HEK293 (cell line): ENCODE measurements at regions not wholly inside any gene's neighbourhood (a gene's known extent, or its start where the extent isn't known, plus 50 kb on each side); places are given as distances from the start of the nearest gene placed in this dataset.

Experiments
- CTCF ChIA-PET: fragments of 350-600 bp; formaldehyde crosslinking; extraction: SDS; loops from one replicate; lab custom pipeline; 2021; ENCODE audit warnings: antibody characterized with exemption; lab: Yijun Ruan, JAX
- POLR2A ChIA-PET: fragments of 300-600 bp; formaldehyde crosslinking; extraction: SDS; loops from one replicate; lab custom pipeline; 2020; ENCODE audit warnings: antibody characterized with exemption, inconsistent platforms; lab: Yijun Ruan, JAX
- H3K27ac ChIP-seq: fragments of 200-500 bp; sonication (Bioruptor generic); 2 replicates; pipeline ENCODE4 v1.5.1; 2014; ENCODE audit warnings: low read depth, low read length, control low read depth, inconsistent platforms; ENCODE audit errors: extremely low read depth
- H3K36me3 ChIP-seq, 2 experiments: fragments of 200-500 bp in 1 of 2; sonication (Bioruptor generic) in 1 of 2; 1 replicate in 1 of 2; 2 replicates in 1 of 2; pipeline ENCODE4 v1.5.1; 2014 to 2017; ENCODE audit warnings: inconsistent platforms in 2 of 2, low read length in 2 of 2; ENCODE audit not compliant: control insufficient read depth in 2 of 2, insufficient read depth in 1 of 2
- H3K4me1 ChIP-seq: fragments of 200-500 bp; sonication (Bioruptor generic); 2 replicates; pipeline ENCODE4 v1.5.1; 2014; ENCODE audit warnings: mild to moderate bottlenecking, low read length, inconsistent platforms; ENCODE audit not compliant: control insufficient read depth, insufficient read depth
- H3K4me3 ChIP-seq: 2 replicates; pipeline ENCODE4 v1.5.1; 2011; ENCODE audit warnings: low read depth, mild to moderate bottlenecking, control low read depth, low read length, moderate library complexity
- H3K9me3 ChIP-seq: fragments of 200-500 bp; sonication (Bioruptor generic); 2 replicates; pipeline ENCODE4 v1.5.1; 2014; ENCODE audit warnings: low read depth, low read length, inconsistent platforms; ENCODE audit not compliant: control insufficient read depth, insufficient read depth
- AEBP2 ChIP-seq: fragments of 450-650 bp; formaldehyde crosslinking; IDR thresholded peaks from 2 replicates; pipeline ENCODE4 v1.5.1; 2016; ENCODE audit warnings: missing biosample characterization, missing genetic modification characterization, borderline replicate concordance
- EGR2 ChIP-seq: fragments of 450-650 bp; formaldehyde crosslinking; IDR thresholded peaks from 2 replicates; pipeline ENCODE4 v1.5.1; 2016; ENCODE audit warnings: low read depth, missing biosample characterization, missing genetic modification characterization
- HOXD13 ChIP-seq: sonication (generic); formaldehyde crosslinking; IDR thresholded peaks from 2 replicates; pipeline ENCODE4 v1.8.0; 2022; ENCODE audit warnings: missing genetic modification reagents, borderline replicate concordance
- IKZF3 ChIP-seq: fragments of 450-650 bp; IDR thresholded peaks from 2 replicates; pipeline ENCODE4 v1.5.0; 2018; ENCODE audit warnings: missing biosample characterization, mild to moderate bottlenecking, missing genetic modification characterization, moderate library complexity
- PRDM10 ChIP-seq: fragments of 450-650 bp; formaldehyde crosslinking; IDR thresholded peaks from 2 replicates; pipeline ENCODE4 v1.5.1; 2016; ENCODE audit warnings: missing biosample characterization, missing genetic modification characterization
- ZEB2 ChIP-seq: fragments of 450-650 bp; formaldehyde crosslinking; IDR thresholded peaks from 2 replicates; pipeline ENCODE4 v1.5.1; 2016; ENCODE audit warnings: missing biosample characterization, missing genetic modification characterization
- ZFP3 ChIP-seq: fragments of 450-650 bp; formaldehyde crosslinking; IDR thresholded peaks from 2 replicates; pipeline ENCODE4 v1.5.1; 2016; ENCODE audit warnings: low read depth, missing biosample characterization, missing genetic modification characterization
- ZNF114 ChIP-seq: fragments of 450-650 bp; formaldehyde crosslinking; IDR thresholded peaks from 2 replicates; pipeline ENCODE4 v1.5.0; 2017; ENCODE audit warnings: missing biosample characterization, missing genetic modification characterization
- ZNF148 ChIP-seq: fragments of 450-650 bp; formaldehyde crosslinking; IDR thresholded peaks from 2 replicates; pipeline ENCODE4 v1.5.0; 2017; ENCODE audit warnings: missing biosample characterization, missing genetic modification characterization, borderline replicate concordance
- ZNF175 ChIP-seq: fragments of 450-650 bp; formaldehyde crosslinking; IDR thresholded peaks from 2 replicates; pipeline ENCODE4 v1.5.1; 2016; ENCODE audit warnings: missing biosample characterization, missing genetic modification characterization
- ZNF274 ChIP-seq, 2 experiments: fragments of 200-500 bp in 1 of 2; fragments of 450-650 bp in 1 of 2; sonication (Bioruptor generic) in 1 of 2; formaldehyde crosslinking in 1 of 2; IDR thresholded peaks; 2 replicates each; pipeline versions ENCODE4 v1.5.1 to v1.6.1; 2014 to 2016; ENCODE audit warnings: borderline replicate concordance in 1 of 2, inconsistent platforms in 1 of 2, low read length in 1 of 2, missing biosample characterization in 1 of 2, missing genetic modification characterization in 1 of 2
- ZNF280C ChIP-seq: fragments of 450-650 bp; formaldehyde crosslinking; IDR thresholded peaks from 2 replicates; pipeline ENCODE4 v1.5.1; 2016; ENCODE audit warnings: missing biosample characterization, missing genetic modification characterization
- ZNF37A ChIP-seq: fragments of 450-650 bp; IDR thresholded peaks from 2 replicates; pipeline ENCODE4 v1.5.1; 2018; ENCODE audit warnings: missing biosample characterization, missing genetic modification characterization
- ZNF521 ChIP-seq: fragments of 450-650 bp; formaldehyde crosslinking; IDR thresholded peaks from 2 replicates; pipeline ENCODE4 v1.5.1; 2017; ENCODE audit warnings: missing biosample characterization, mild to moderate bottlenecking, missing genetic modification characterization
- ZNF558 ChIP-seq: fragments of 450-650 bp; formaldehyde crosslinking; IDR thresholded peaks from 2 replicates; pipeline ENCODE4 v1.5.1; 2016; ENCODE audit warnings: missing biosample characterization, missing genetic modification characterization
- ZNF560 ChIP-seq: fragments of 450-650 bp; formaldehyde crosslinking; IDR thresholded peaks from 2 replicates; pipeline ENCODE4 v1.5.1; 2017; ENCODE audit warnings: missing biosample characterization, missing genetic modification characterization, borderline replicate concordance
- ZSCAN4 ChIP-seq: fragments of 450-650 bp; formaldehyde crosslinking; IDR thresholded peaks from 2 replicates; pipeline ENCODE4 v1.5.1; 2017; ENCODE audit warnings: missing biosample characterization, missing genetic modification characterization

GRCh38 chr16:31693733-31694132, 166.0 kb downstream of the AHSP start (continued):
- TF ChIP-seq HOXD13 (CRISPR knock-in tag) (no peak), ZNF274 (IDR thresholded peaks at IDR 0.05; ENCODE audit: low read length) (no peak), ZNF274 (tag by site-specific recombination; IDR thresholded peaks at IDR 0.05; ENCODE audit: borderline replicate concordance) (no peak), ZNF37A (no peak), EGR2 (peak; percentile 45; the same call in 1 of the 2 replicates), ZNF148 (peak; percentile 43; the same call in 1 of the 2 replicates), ZEB2 (tag by site-specific recombination) (no peak)

DNA sequence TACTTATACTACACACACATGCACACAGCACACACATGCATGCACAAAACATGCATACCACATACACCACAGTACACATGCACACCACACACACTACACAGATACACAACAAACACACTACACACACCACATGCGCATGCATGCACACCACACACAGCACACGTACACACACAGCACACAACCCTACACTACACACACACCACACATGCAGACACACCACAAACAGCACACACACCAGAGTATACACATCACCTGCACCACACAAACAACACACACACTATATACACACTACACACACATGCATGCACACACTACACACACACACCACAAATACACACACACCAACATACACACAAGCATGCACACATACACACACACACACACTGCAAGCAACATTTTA, 166.8 kb downstream of the AHSP start:
- Histone ChIP-seq H3K27ac (no peak overlapping the region), H3K36me3 (no peaks in the 10 kb centered on the region), H3K4me3 (no peak overlapping the region), H3K9me3 (no peaks in the 10 kb centered on the region), H3K4me1 (no peaks in the 10 kb centered on the region)
- ChIA-PET POLR2A (no interaction called here), CTCF (no interaction called here)
- 0 out of 2 replicates have a peak, but pooled peaks have one; percentile 25 for TF ChIP-seq ZNF114
- TF ChIP-seq ZFP3 (tag by site-specific recombination): no peak
- no peak for TF ChIP-seq ZNF274 (IDR thresholded peaks at IDR 0.05; ENCODE audit: low read length)
- TF ChIP-seq ZNF274 (tag by site-specific recombination; IDR thresholded peaks at IDR 0.05; ENCODE audit: borderline replicate concordance): no peak
- TF ChIP-seq AEBP2 (tag by site-specific recombination): 0 out of 2 replicates have a peak, but pooled peaks have one; percentile 14
- TF ChIP-seq ZNF175 (tag by site-specific recombination): no peak
- peak; percentile 90 for TF ChIP-seq ZSCAN4
- no peak for TF ChIP-seq ZNF560
- TF ChIP-seq ZNF280C (tag by site-specific recombination): peak; percentile 76; the same call in 1 of the 2 replicates
- no peak for TF ChIP-seq ZNF521 (tag by site-specific recombination)

DNA sequence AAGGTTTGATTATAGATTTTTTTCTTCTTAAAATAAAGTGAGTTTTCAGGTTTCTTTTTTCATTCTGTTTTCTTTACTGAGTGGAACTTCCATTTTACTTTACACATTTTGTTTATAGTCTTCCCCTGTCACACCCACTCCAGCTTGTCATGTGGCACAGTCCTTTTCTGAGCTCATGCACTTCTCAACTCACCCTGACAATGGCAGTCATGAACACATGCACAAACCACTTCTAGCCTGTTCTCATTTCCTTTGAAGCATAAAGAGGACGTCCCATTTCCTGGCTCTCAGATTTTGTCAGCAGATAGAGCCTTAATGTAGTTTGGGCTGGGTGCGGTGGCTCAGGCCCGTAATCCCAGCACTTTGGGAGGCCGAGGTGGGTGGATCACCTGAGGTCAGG, 168.0 kb downstream of the AHSP start:
- H3K36me3 ChIP-seq: no peaks in the 10 kb centered on the region
- CTCF ChIA-PET: interaction anchor here (0.6 to 1.2 kb wide), 4 partner anchors 8 to 240 kb away, joined by 3 to 5 read pairs (median 3); no protein-coding TSS in a partner anchor
- H3K27ac ChIP-seq: no peak overlapping the region
- POLR2A ChIA-PET: no interaction called here
- no peak overlapping the region for H3K4me3 ChIP-seq
- TF ChIP-seq ZNF558 (tag by site-specific recombination) (no peak), PRDM10 (tag by site-specific recombination) (peak; percentile 67), IKZF3 (no peak)
- TF ChIP-seq, all 188 proteins: peak for 1
- Histone ChIP-seq H3K9me3 (no peaks in the 10 kb centered on the region), H3K4me1 (no peaks in the 10 kb centered on the region)
